ENCODE measurements at regions not wholly inside any gene's neighbourhood (a gene's known extent, or its start where the extent isn't known, plus 50 kb on each side); places are given as distances from the start of the nearest gene placed in this dataset.
"Not testable (repeated sequence)": the region's sequence is repeated elsewhere in the genome, so short reads cannot be mapped to it uniquely, and the experiment has no call there.

- H3K4me1 ChIP-seq (ENCODE audit: control insufficient read depth, extremely low read depth, insufficient read depth, low read length); H3K27me3 ChIP-seq (ENCODE audit: control insufficient read depth in 2 of 2, insufficient read depth in 2 of 2, low read length in 2 of 2); FAIRE-seq; H3K4me3 ChIP-seq (replicated peaks in 1 of 3; ENCODE audit: insufficient read depth in 1 of 3, low read depth in 1 of 3, low read length in 3 of 3); H3K9me1 ChIP-seq (replicated peaks; ENCODE audit: control insufficient read depth, extremely low read depth, insufficient read depth, low read length); H2AFZ ChIP-seq (ENCODE audit: low read depth, low read length); H3K27ac ChIP-seq (ENCODE audit: insufficient read depth, low read depth, low read length); H3K36me3 ChIP-seq (ENCODE audit: control insufficient read depth in 2 of 2, extremely low read depth in 1 of 2, insufficient read depth in 2 of 2, low read length in 2 of 2); H3K79me2 ChIP-seq (ENCODE audit: control insufficient read depth, insufficient read depth, low read length); intact Hi-C loops (cut with micrococcal nuclease); POLR2A ChIA-PET; H3K9ac ChIP-seq (replicated peaks; ENCODE audit: extremely low read depth, insufficient read depth, low read length); CTCF ChIA-PET; H4K20me1 ChIP-seq (replicated peaks; ENCODE audit: control insufficient read depth, extremely low read depth, insufficient read depth, low read length); H3K4me2 ChIP-seq (ENCODE audit: insufficient read depth, low read length); H3K9me3 ChIP-seq (replicated peaks; ENCODE audit: control insufficient read depth, insufficient read depth, low read length); dilution Hi-C loops (cut with MboI; ENCODE audit: extremely low pct_ligation_motif_present, low sequenced_read_pairs): not testable (repeated sequence)
- DNase-seq (ENCODE audit: low read depth, low spot score): peak; percentile 24
- BruUV-seq (replicated peaks): TSS peak; percentile 61
These were observed 73.2 kb upstream of the PLGLB2 start for GRCh38 chr2:87674729-87675128.

GRCh38 chr2:87675487-87675886, 72.4 kb upstream of the PLGLB2 start:
- H3K4me3 ChIP-seq (replicated peaks in 1 of 3; ENCODE audit: insufficient read depth in 1 of 3, low read depth in 1 of 3, low read length in 3 of 3); H3K9me3 ChIP-seq (replicated peaks; ENCODE audit: control insufficient read depth, insufficient read depth, low read length); H3K9me1 ChIP-seq (replicated peaks; ENCODE audit: control insufficient read depth, extremely low read depth, insufficient read depth, low read length); H3K4me2 ChIP-seq (ENCODE audit: insufficient read depth, low read length); H2AFZ ChIP-seq (ENCODE audit: low read depth, low read length); intact Hi-C loops (cut with micrococcal nuclease); H3K4me1 ChIP-seq (ENCODE audit: control insufficient read depth, extremely low read depth, insufficient read depth, low read length); H3K9ac ChIP-seq (replicated peaks; ENCODE audit: extremely low read depth, insufficient read depth, low read length); H3K79me2 ChIP-seq (ENCODE audit: control insufficient read depth, insufficient read depth, low read length); DNase-seq (ENCODE audit: low read depth, low spot score); H4K20me1 ChIP-seq (replicated peaks; ENCODE audit: control insufficient read depth, extremely low read depth, insufficient read depth, low read length); H3K27me3 ChIP-seq (ENCODE audit: control insufficient read depth in 2 of 2, insufficient read depth in 2 of 2, low read length in 2 of 2); H3K36me3 ChIP-seq (ENCODE audit: control insufficient read depth in 2 of 2, extremely low read depth in 1 of 2, insufficient read depth in 2 of 2, low read length in 2 of 2); dilution Hi-C loops (cut with MboI; ENCODE audit: extremely low pct_ligation_motif_present, low sequenced_read_pairs); FAIRE-seq; POLR2A ChIA-PET; H3K27ac ChIP-seq (ENCODE audit: insufficient read depth, low read depth, low read length); CTCF ChIA-PET: not testable (repeated sequence)
- TSS peak; percentile 14 for BruUV-seq (replicated peaks)

- DNase-seq (ENCODE audit: low read depth, low spot score); H3K4me1 ChIP-seq (ENCODE audit: control insufficient read depth, extremely low read depth, insufficient read depth, low read length); CTCF ChIA-PET; H3K27ac ChIP-seq (ENCODE audit: insufficient read depth, low read depth, low read length); H3K79me2 ChIP-seq (ENCODE audit: control insufficient read depth, insufficient read depth, low read length); H3K9me1 ChIP-seq (replicated peaks; ENCODE audit: control insufficient read depth, extremely low read depth, insufficient read depth, low read length); H4K20me1 ChIP-seq (replicated peaks; ENCODE audit: control insufficient read depth, extremely low read depth, insufficient read depth, low read length); H3K9me3 ChIP-seq (replicated peaks; ENCODE audit: control insufficient read depth, insufficient read depth, low read length); intact Hi-C loops (cut with micrococcal nuclease); POLR2A ChIA-PET; dilution Hi-C loops (cut with MboI; ENCODE audit: extremely low pct_ligation_motif_present, low sequenced_read_pairs); H3K27me3 ChIP-seq (ENCODE audit: control insufficient read depth in 2 of 2, insufficient read depth in 2 of 2, low read length in 2 of 2); H3K36me3 ChIP-seq (ENCODE audit: control insufficient read depth in 2 of 2, extremely low read depth in 1 of 2, insufficient read depth in 2 of 2, low read length in 2 of 2); FAIRE-seq; H3K4me2 ChIP-seq (ENCODE audit: insufficient read depth, low read length); H3K9ac ChIP-seq (replicated peaks; ENCODE audit: extremely low read depth, insufficient read depth, low read length); BruUV-seq (replicated peaks); H3K4me3 ChIP-seq (replicated peaks in 1 of 3; ENCODE audit: insufficient read depth in 1 of 3, low read depth in 1 of 3, low read length in 3 of 3); H2AFZ ChIP-seq (ENCODE audit: low read depth, low read length): not testable (repeated sequence)
These were observed 70.4 kb upstream of the PLGLB2 start for GRCh38 chr2:87677421-87677923.

- H3K9me1 ChIP-seq (replicated peaks; ENCODE audit: control insufficient read depth, extremely low read depth, insufficient read depth, low read length); dilution Hi-C loops (cut with MboI; ENCODE audit: extremely low pct_ligation_motif_present, low sequenced_read_pairs); BruUV-seq (replicated peaks); H3K27me3 ChIP-seq (ENCODE audit: control insufficient read depth in 2 of 2, insufficient read depth in 2 of 2, low read length in 2 of 2); POLR2A ChIA-PET; H3K79me2 ChIP-seq (ENCODE audit: control insufficient read depth, insufficient read depth, low read length); H3K9me3 ChIP-seq (replicated peaks; ENCODE audit: control insufficient read depth, insufficient read depth, low read length); H3K4me3 ChIP-seq (replicated peaks in 1 of 3; ENCODE audit: insufficient read depth in 1 of 3, low read depth in 1 of 3, low read length in 3 of 3); H3K9ac ChIP-seq (replicated peaks; ENCODE audit: extremely low read depth, insufficient read depth, low read length); H3K36me3 ChIP-seq (ENCODE audit: control insufficient read depth in 2 of 2, extremely low read depth in 1 of 2, insufficient read depth in 2 of 2, low read length in 2 of 2); H3K27ac ChIP-seq (ENCODE audit: insufficient read depth, low read depth, low read length); CTCF ChIA-PET; H3K4me1 ChIP-seq (ENCODE audit: control insufficient read depth, extremely low read depth, insufficient read depth, low read length); DNase-seq (ENCODE audit: low read depth, low spot score); H2AFZ ChIP-seq (ENCODE audit: low read depth, low read length); intact Hi-C loops (cut with micrococcal nuclease); H4K20me1 ChIP-seq (replicated peaks; ENCODE audit: control insufficient read depth, extremely low read depth, insufficient read depth, low read length); FAIRE-seq; H3K4me2 ChIP-seq (ENCODE audit: insufficient read depth, low read length): not testable (repeated sequence)
These were observed 69.1 kb upstream of the PLGLB2 start for GRCh38 chr2:87678742-87679173.
